CD4-positive, alpha-beta T cell treated with Interleukin-6 at 100 ng/mL for 8 hours (primary cell): ENCODE measurements at regions not wholly inside any gene's neighbourhood (a gene's known extent, or its start where the extent isn't known, plus 50 kb on each side); places are given as distances from the start of the nearest gene placed in this dataset.
"Not testable (repeated sequence)": the region's sequence is repeated elsewhere in the genome, so short reads cannot be mapped to it uniquely, and the experiment has no call there.

Source experiments
- DNase-seq: peaks from one replicate; pipeline ENCODE4 v3.0.0-alpha.2; 2020; ENCODE audit warnings: mixed read lengths, low spot score

GRCh38 chr5:34329201-34329600, 286.2 kb upstream of the C1QTNF3 start:
- not testable (repeated sequence) for DNase-seq

- DNase-seq: not testable (repeated sequence)
These were observed 286.6 kb upstream of the C1QTNF3 start for GRCh38 chr5:34329611-34330108.

DNA sequence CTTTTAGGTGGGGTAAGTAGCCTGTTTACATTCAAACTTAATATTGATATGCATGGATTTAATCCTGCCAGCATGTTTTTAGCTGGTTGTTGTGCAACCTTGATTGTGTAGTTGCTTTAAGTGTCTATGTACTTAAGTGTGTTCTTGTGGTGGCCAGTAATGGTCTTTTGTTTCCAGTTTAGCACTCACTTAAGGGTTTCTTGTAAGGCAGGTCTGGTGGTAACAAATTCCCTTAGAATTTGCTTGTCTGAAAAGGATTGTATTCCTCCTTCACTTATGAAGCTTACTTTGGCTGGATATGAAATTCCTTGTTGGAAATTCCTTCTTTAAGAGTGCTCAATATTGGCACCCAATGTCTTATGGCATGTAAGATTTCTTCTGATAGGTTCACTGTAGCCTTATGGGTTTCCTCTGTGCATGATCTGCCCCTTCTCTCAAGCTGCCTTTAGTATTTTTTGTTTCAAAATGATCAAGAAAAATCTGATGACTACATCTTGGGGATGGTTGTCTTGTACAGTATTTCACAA, 289.0 kb upstream of the C1QTNF3 start:
- not testable (repeated sequence) for DNase-seq

GRCh38 chr5:34339408-34340001, 296.5 kb upstream of the C1QTNF3 start:
- not testable (repeated sequence) for DNase-seq

DNA sequence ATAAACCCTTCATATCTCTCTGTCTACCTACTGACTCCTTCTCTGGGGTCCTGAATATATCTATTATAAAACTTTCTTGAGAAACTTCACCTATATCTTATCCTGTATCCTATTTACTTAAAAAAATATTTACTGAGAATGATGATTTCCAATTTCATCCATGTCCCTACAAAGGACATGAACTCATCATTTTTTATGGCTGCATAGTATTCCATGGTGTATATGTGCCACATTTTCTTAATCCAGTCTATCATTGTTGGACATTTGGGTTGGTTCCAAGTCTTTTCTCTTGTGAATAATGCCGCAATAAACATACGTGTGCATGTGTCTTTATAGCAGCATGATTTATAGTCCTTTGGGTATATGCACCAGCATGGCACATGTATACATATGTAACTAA, 301.7 kb upstream of the RAI14 start:
- not testable (repeated sequence) for DNase-seq

GRCh38 chr5:34371417-34371816, 284.7 kb upstream of the RAI14 start:
- not testable (repeated sequence) for DNase-seq

DNA sequence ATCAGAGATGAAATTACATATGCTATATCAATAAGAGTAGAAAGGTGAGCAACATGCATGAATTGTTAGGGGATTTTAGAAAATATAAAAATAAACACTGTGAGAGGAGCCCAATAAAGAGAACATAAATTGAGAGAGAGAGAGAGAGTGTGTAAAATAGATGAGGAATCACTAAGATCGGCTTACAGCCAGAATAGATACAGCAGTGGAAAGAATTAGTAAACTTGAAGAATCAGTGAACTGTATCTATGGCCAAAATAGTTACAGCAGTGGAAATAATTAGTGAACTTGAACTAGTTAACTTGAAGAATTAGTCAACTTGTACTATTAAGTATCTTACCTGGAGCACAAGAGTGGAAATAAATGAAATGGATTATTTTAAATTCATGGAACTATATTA, 284.3 kb upstream of the RAI14 start:
- DNase-seq: not testable (repeated sequence)

GRCh38 chr5:34372739-34373138, 283.4 kb upstream of the RAI14 start:
- DNase-seq: not testable (repeated sequence)

DNA sequence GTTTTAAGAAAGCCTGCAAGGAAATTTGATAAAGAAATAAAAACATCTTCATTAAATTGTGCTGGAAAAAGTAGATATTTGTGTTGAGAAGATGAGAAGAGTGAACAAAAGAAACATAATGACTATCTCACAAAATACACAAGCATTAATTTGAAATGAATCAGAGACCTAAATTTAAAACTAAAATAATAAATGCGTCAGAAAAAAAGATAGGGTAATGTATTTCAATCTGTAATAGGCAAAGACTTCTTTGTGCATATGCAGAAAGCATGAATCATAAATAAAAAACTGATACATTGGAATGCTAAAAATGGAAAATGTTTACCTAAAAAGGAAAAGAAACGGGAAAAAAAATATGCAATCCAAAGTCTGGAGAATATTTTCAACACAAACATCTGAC, 278.5 kb upstream of the RAI14 start:
- not testable (repeated sequence) for DNase-seq

- not testable (repeated sequence) for DNase-seq
These were observed 277.6 kb upstream of the RAI14 start for GRCh38 chr5:34378498-34378897.

DNA sequence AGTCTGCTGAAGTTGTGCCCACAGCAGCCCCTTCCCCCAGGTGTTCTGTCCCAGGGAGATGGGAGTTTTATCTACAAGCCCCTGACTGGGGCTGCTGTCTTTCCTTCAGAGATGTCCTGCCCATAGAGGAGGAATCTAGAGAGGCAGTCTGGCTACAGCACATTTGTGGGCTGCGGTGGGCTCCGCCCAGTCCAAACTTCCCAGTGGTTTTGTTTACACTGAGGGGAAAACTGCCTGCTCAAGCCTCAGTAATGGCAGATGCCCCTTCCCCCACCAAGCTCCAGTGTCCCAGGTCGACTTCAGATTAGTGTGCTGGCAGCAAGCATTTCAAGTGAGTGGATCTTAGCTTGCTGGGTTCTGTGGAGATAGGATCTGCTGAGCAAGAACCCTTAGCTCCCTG, 267.4 kb upstream of the RAI14 start:
- not testable (repeated sequence) for DNase-seq

DNA sequence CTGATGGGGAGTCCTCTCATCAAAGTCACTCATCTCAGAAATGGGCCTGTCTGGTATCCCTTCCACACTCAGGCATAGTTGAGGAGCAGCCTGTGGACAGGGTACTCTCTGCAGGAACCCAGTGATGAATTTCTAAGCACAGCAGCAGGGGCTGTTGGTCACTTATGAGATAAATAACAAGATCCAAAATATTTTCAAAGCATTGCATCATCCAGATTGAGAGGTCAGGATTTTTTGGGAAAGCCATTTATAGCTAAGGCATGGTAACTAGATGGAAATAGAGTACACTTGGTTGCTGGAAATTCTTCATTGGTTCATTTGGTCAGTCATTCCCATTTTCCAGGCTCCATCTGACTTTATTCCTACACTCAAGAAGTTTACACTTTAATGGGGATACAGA, 246.8 kb upstream of the RAI14 start:
- DNase-seq: no peak

DNA sequence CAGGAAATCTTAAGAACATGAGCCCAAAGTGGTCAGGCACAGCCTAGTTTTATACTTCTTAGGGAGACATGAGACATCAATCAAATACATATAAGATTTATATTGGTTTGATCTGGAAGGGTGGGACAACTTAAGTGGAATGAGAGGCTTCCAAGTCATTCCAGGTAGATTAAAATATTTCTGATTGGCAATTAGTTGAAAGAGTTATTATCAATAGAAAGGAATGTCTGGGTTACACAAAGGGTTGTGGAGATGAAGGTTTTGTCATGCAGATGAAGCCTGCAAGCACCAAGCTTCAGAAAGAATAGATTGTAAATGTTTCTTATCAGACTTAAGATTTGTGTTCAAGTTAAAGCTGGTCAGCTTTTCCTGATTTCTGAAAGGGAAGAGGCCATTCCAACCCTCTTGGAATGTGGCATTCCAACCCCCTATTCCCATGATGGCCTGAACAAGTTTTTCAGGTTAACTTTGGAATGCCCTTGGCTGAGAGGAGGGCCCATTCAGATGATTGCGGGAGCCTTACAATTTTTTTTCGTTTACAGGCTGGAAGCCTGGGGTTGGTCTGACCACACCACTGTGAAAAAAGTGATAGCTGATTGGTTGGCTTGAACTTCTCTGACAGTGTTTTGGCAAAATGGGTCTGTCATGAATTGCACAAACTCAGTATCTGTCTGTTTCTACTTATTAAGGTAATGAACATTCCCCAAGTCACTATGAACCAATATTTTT, 245.6 kb upstream of the RAI14 start:
- DNase-seq: no peak

DNA sequence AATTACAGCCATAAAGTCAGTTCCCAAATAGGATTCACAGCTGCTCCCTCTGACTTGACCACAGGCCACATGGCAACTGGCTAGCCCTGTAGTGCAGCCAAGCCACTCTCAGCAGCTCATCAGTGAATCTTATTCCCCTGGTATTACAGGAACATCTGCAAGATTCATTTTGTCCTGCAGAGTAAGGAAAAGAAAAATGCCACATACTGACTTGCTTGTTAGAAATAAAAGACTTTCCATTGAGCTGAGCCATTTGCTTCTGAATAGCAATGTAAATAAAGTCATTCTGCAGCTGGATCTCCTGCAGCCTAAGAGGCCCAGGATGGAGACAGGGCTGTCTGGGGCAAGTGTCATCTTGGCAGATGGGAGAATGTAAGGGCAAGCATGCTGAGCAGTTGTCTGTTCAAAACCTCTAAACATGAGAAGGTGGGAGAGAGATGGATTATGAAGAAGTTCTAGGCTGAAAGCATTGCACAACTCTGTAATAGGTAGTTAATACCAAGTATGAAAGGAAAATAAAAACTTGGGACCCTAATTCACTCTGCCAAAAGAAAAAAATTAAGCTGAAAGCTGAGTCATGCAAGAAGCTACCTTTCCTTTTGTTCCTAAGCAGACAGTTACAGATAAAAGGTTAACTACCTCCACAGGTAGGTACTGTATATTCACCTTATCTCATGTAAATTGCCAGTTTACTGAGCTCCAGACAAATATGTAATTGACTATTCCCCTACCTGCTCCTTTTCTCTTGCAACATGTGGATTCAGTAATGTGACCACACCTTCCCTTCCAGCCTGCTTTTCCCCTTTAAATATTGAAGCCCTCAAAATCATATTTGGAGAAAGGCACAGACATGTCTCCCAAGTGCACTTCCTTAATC, 244.4 kb upstream of the RAI14 start:
- DNase-seq: no peak

GRCh38 chr5:34412736-34413135, 243.4 kb upstream of the RAI14 start:
- DNase-seq: no peak

GRCh38 chr5:34415559-34416198, 240.4 kb upstream of the RAI14 start:
- DNase-seq: no peak

GRCh38 chr5:34416501-34417008, 239.6 kb upstream of the RAI14 start:
- DNase-seq: no peak

GRCh38 chr5:34420191-34420590, 235.9 kb upstream of the RAI14 start:
- DNase-seq: not testable (repeated sequence)

DNA sequence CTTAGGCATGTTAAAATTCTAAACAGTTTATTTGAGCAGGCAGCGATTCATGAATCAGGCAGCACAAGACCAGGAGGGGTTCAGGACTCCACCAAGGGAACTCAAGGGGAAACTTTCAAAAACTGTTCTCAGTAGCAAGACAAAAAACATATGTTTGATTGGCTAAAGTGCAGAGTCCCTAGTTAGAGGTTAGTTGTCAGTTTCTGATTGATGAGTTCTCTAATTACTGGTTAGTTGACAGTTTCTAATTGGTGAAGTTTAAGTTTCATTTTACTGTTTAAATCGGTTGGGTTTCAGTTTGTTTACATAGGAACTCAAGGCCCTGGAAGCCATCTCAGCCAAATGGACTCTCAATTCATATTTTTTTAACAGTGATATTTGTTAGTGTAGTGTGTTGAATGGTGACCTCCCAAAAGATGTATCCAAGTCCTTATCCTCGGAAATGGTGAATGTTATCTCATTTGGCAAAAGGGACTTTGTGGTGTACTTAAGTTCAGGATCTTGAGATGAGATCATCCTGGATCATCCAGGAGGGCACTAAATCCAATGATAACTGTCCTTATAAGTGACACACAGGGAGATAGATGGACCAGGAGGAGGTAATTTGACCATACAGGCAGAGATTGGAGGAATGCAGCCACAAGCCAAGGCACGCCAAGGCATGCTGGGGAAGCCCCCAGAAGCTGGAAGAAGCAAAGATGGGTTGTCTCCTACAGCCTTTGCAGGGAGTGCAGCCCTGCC, 219.2 kb upstream of the RAI14 start:
- no peak for DNase-seq

- no peak for DNase-seq
These were observed 216.5 kb upstream of the RAI14 start for GRCh38 chr5:34439601-34440000.

GRCh38 chr5:34441767-34442166, 214.4 kb upstream of the RAI14 start:
- not testable (repeated sequence) for DNase-seq
